ENCODE measurements at regions not wholly inside any gene's neighbourhood (a gene's known extent, or its start where the extent isn't known, plus 50 kb on each side); places are given as distances from the start of the nearest gene placed in this dataset.

GRCh38 chr18:45248240-45248903 is 366.9 kb upstream of the SLC14A2 start:
- Histone ChIP-seq H3K27ac (peak overlapping the region; percentile 82 to 87), H3K4me3 (no peak overlapping the region)
- DNase-seq (ENCODE audit: low spot score), result peak; percentile 81
- no peak for TF ChIP-seq CTCF (IDR thresholded peaks at IDR 0.05)

- Histone ChIP-seq H3K4me3 (no peak overlapping the region), H3K27ac (peak overlapping the region; percentile 82 to 91)
- no peak for TF ChIP-seq CTCF (IDR thresholded peaks at IDR 0.05)
- no peak for DNase-seq (ENCODE audit: low spot score)
These were observed 366.0 kb upstream of the SLC14A2 start for GRCh38 chr18:45249246-45249661.

- TF ChIP-seq CTCF (IDR thresholded peaks at IDR 0.05), result no peak
- DNase-seq (ENCODE audit: low spot score), result no peak
- H3K4me3 ChIP-seq, result no peak overlapping the region
- peak overlapping the region in 1 of 2 donors; percentile 82 for H3K27ac ChIP-seq
These were observed 364.8 kb upstream of the SLC14A2 start for GRCh38 chr18:45250479-45250878.

GRCh38 chr18:45251236-45251635 is 364.0 kb upstream of the SLC14A2 start:
- DNase-seq (ENCODE audit: low spot score), result no peak
- Histone ChIP-seq H3K27ac (peak overlapping the region in 1 of 2 donors; percentile 40), H3K4me3 (no peak overlapping the region)
- TF ChIP-seq CTCF (IDR thresholded peaks at IDR 0.05), result no peak

- no peak for DNase-seq (ENCODE audit: low spot score)
- TF ChIP-seq CTCF (IDR thresholded peaks at IDR 0.05), result no peak
- H3K4me3 ChIP-seq, result no peak overlapping the region
- no peak overlapping the region for H3K27ac ChIP-seq
These were observed 362.8 kb upstream of the SLC14A2 start for GRCh38 chr18:45252474-45252873.

GRCh38 chr18:45253056-45253565 is 362.2 kb upstream of the SLC14A2 start:
- DNase-seq (ENCODE audit: low spot score), result no peak
- H3K27ac ChIP-seq, result peak overlapping the region in 1 of 2 donors; percentile 26
- H3K4me3 ChIP-seq, result no peak overlapping the region
- TF ChIP-seq CTCF (IDR thresholded peaks at IDR 0.05), result no peak
